T-helper 2 cell treated with Interferon-gamma antibody and Interleukin-4, amounts not matched to agents 5 μg/mL and 100 μg/mL, for 36 hours (primary cell): ENCODE measurements at regions not wholly inside any gene's neighbourhood (a gene's known extent, or its start where the extent isn't known, plus 50 kb on each side); places are given as distances from the start of the nearest gene placed in this dataset.
A peak's percentile ranks its signal among the peaks of the same experiment; 100 is the strongest.

ENCODE experiments used
- DNase-seq: peaks from one replicate; pipeline ENCODE4 v3.0.0; 2021; ENCODE audit warnings: low spot score
- H3K27ac Mint-ChIP-seq: one replicate; pipeline ENCODE4 v1.8.0; 2021; ENCODE audit warnings: mild to moderate bottlenecking, mixed read lengths
- H3K27me3 Mint-ChIP-seq: one replicate; pipeline ENCODE4 v1.8.0; 2021; ENCODE audit warnings: low read depth, mixed read lengths
- H3K36me3 Mint-ChIP-seq: one replicate; pipeline ENCODE4 v1.8.0; 2021; ENCODE audit warnings: low read depth, mixed read lengths
- H3K4me1 Mint-ChIP-seq: one replicate; pipeline ENCODE4 v1.8.0; 2021; ENCODE audit warnings: low read depth, mixed read lengths
- H3K4me3 Mint-ChIP-seq: one replicate; pipeline ENCODE4 v1.8.0; 2022; ENCODE audit warnings: mild to moderate bottlenecking, moderate library complexity, mixed read lengths
- H3K9me3 Mint-ChIP-seq: one replicate; pipeline ENCODE4 v1.8.0; 2021; ENCODE audit warnings: mixed read lengths

- Mint-ChIP-seq H3K4me1 (peaks cover 19% of the 10 kb centered on the region), H3K4me3 (peak overlapping the region; percentile 4), H3K27ac (no peak overlapping the region), H3K27me3 (peaks cover 2% of the 10 kb centered on the region), H3K36me3 (no peaks in the 10 kb centered on the region), H3K9me3 (no peaks in the 10 kb centered on the region)
- DNase-seq, result no peak
These were observed 95.7 kb upstream of the C3orf80 start for GRCh38 chr3:160129459-160130061.

GRCh38 chr3:160130071-160130470 lies 95.2 kb upstream of the C3orf80 start:
- Mint-ChIP-seq H3K27me3 (peaks cover 2% of the 10 kb centered on the region), H3K4me1 (peaks cover 19% of the 10 kb centered on the region), H3K36me3 (no peaks in the 10 kb centered on the region), H3K9me3 (no peaks in the 10 kb centered on the region), H3K4me3 (no peak overlapping the region), H3K27ac (no peak overlapping the region)
- no peak for DNase-seq

- Mint-ChIP-seq H3K4me3 (no peak overlapping the region), H3K27ac (no peak overlapping the region), H3K4me1 (peaks cover 16% of the 10 kb centered on the region), H3K9me3 (no peaks in the 10 kb centered on the region), H3K36me3 (no peaks in the 10 kb centered on the region), H3K27me3 (peaks cover 2% of the 10 kb centered on the region)
- no peak for DNase-seq
These were observed 94.3 kb upstream of the C3orf80 start for GRCh38 chr3:160130950-160131349.

GRCh38 chr3:160132226-160132625 lies 93.0 kb upstream of the C3orf80 start:
- Mint-ChIP-seq H3K4me3 (no peak overlapping the region), H3K4me1 (peaks cover 11% of the 10 kb centered on the region), H3K9me3 (no peaks in the 10 kb centered on the region), H3K27me3 (peaks cover 2% of the 10 kb centered on the region), H3K27ac (no peak overlapping the region), H3K36me3 (no peaks in the 10 kb centered on the region)
- no peak for DNase-seq

GRCh38 chr3:160133757-160134156 lies 91.5 kb upstream of the C3orf80 start:
- Mint-ChIP-seq H3K27ac (no peak overlapping the region), H3K4me1 (peaks cover 4% of the 10 kb centered on the region), H3K27me3 (peaks cover 2% of the 10 kb centered on the region), H3K36me3 (no peaks in the 10 kb centered on the region), H3K4me3 (no peak overlapping the region), H3K9me3 (no peaks in the 10 kb centered on the region)
- DNase-seq, result no peak

GRCh38 chr3:160134454-160134853 lies 90.8 kb upstream of the C3orf80 start:
- DNase-seq, result no peak
- Mint-ChIP-seq H3K9me3 (no peaks in the 10 kb centered on the region), H3K27me3 (no peaks in the 10 kb centered on the region), H3K36me3 (no peaks in the 10 kb centered on the region), H3K4me3 (no peak overlapping the region), H3K27ac (no peak overlapping the region), H3K4me1 (peaks cover under 1% of the 10 kb centered on the region)

- DNase-seq, result no peak
- no peaks in the 10 kb centered on the region for H3K27me3 Mint-ChIP-seq
- no peak overlapping the region for H3K4me3 Mint-ChIP-seq
- no peaks in the 10 kb centered on the region for H3K36me3 Mint-ChIP-seq
- no peaks in the 10 kb centered on the region for H3K9me3 Mint-ChIP-seq
- H3K4me1 Mint-ChIP-seq, result no peaks in the 10 kb centered on the region
- no peak overlapping the region for H3K27ac Mint-ChIP-seq
These were observed 90.3 kb upstream of the C3orf80 start for GRCh38 chr3:160134964-160135363.

- peaks cover 4% of the 10 kb centered on the region for H3K4me1 Mint-ChIP-seq
- H3K27me3 Mint-ChIP-seq, result no peaks in the 10 kb centered on the region
- peaks cover 5% of the 10 kb centered on the region for H3K9me3 Mint-ChIP-seq
- no peak overlapping the region for H3K27ac Mint-ChIP-seq
- no peak for DNase-seq
- H3K4me3 Mint-ChIP-seq, result no peak overlapping the region
- H3K36me3 Mint-ChIP-seq, result peaks cover under 1% of the 10 kb centered on the region
These were observed 89.4 kb upstream of the C3orf80 start for GRCh38 chr3:160135851-160136250.

GRCh38 chr3:160136421-160136820 lies 88.8 kb upstream of the C3orf80 start:
- Mint-ChIP-seq H3K27ac (no peak overlapping the region), H3K4me3 (no peak overlapping the region), H3K9me3 (peaks cover 8% of the 10 kb centered on the region)

GRCh38 chr3:160139291-160139690 lies 85.9 kb upstream of the C3orf80 start:
- Mint-ChIP-seq H3K4me1 (peaks cover 7% of the 10 kb centered on the region), H3K36me3 (peaks cover 3% of the 10 kb centered on the region), H3K9me3 (peaks cover 30% of the 10 kb centered on the region), H3K27me3 (no peaks in the 10 kb centered on the region), H3K4me3 (no peak overlapping the region), H3K27ac (no peak overlapping the region)
- no peak for DNase-seq

More at GRCh38 chr3:160136421-160136820, 88.8 kb upstream of the C3orf80 start:
- Mint-ChIP-seq H3K36me3 (peaks cover 3% of the 10 kb centered on the region), H3K27me3 (no peaks in the 10 kb centered on the region), H3K4me1 (peaks cover 7% of the 10 kb centered on the region)
- no peak for DNase-seq

- Mint-ChIP-seq H3K36me3 (peaks cover 3% of the 10 kb centered on the region), H3K4me3 (no peak overlapping the region), H3K27me3 (no peaks in the 10 kb centered on the region), H3K9me3 (peaks cover 30% of the 10 kb centered on the region), H3K27ac (no peak overlapping the region), H3K4me1 (peaks cover 7% of the 10 kb centered on the region)
- DNase-seq, result peak; percentile 68
These were observed 84.5 kb upstream of the C3orf80 start for GRCh38 chr3:160140756-160141155.

GRCh38 chr3:160141485-160142185 lies 83.6 kb upstream of the C3orf80 start:
- Mint-ChIP-seq H3K36me3 (peaks cover 3% of the 10 kb centered on the region), H3K4me3 (no peak overlapping the region), H3K27me3 (no peaks in the 10 kb centered on the region), H3K4me1 (peaks cover 7% of the 10 kb centered on the region), H3K27ac (no peak overlapping the region), H3K9me3 (peaks cover 30% of the 10 kb centered on the region)
- DNase-seq, result no peak

- H3K27ac Mint-ChIP-seq, result no peak overlapping the region
- H3K9me3 Mint-ChIP-seq, result peaks cover 30% of the 10 kb centered on the region
- no peak overlapping the region for H3K4me3 Mint-ChIP-seq
- H3K36me3 Mint-ChIP-seq, result peaks cover 3% of the 10 kb centered on the region
- no peak for DNase-seq
- H3K27me3 Mint-ChIP-seq, result no peaks in the 10 kb centered on the region
- H3K4me1 Mint-ChIP-seq, result peaks cover 7% of the 10 kb centered on the region
These were observed 81.7 kb upstream of the C3orf80 start for GRCh38 chr3:160143482-160143881.

- Mint-ChIP-seq H3K4me1 (no peaks in the 10 kb centered on the region), H3K27ac (no peak overlapping the region), H3K27me3 (peaks cover 9% of the 10 kb centered on the region), H3K4me3 (no peak overlapping the region), H3K36me3 (no peaks in the 10 kb centered on the region), H3K9me3 (no peaks in the 10 kb centered on the region)
- DNase-seq, result no peak
These were observed 75.2 kb upstream of the C3orf80 start for GRCh38 chr3:160150066-160150465.

GRCh38 chr3:160150525-160150924 lies 74.7 kb upstream of the C3orf80 start:
- Mint-ChIP-seq H3K27me3 (peaks cover 9% of the 10 kb centered on the region), H3K4me1 (no peaks in the 10 kb centered on the region), H3K4me3 (no peak overlapping the region), H3K27ac (no peak overlapping the region), H3K36me3 (no peaks in the 10 kb centered on the region), H3K9me3 (no peaks in the 10 kb centered on the region)
- no peak for DNase-seq
